ENCODE measurements at regions not wholly inside any gene's neighbourhood (a gene's known extent, or its start where the extent isn't known, plus 50 kb on each side); places are given as distances from the start of the nearest gene placed in this dataset.
"Not testable (repeated sequence)": the region's sequence is repeated elsewhere in the genome, so short reads cannot be mapped to it uniquely, and the experiment has no call there.

DNA sequence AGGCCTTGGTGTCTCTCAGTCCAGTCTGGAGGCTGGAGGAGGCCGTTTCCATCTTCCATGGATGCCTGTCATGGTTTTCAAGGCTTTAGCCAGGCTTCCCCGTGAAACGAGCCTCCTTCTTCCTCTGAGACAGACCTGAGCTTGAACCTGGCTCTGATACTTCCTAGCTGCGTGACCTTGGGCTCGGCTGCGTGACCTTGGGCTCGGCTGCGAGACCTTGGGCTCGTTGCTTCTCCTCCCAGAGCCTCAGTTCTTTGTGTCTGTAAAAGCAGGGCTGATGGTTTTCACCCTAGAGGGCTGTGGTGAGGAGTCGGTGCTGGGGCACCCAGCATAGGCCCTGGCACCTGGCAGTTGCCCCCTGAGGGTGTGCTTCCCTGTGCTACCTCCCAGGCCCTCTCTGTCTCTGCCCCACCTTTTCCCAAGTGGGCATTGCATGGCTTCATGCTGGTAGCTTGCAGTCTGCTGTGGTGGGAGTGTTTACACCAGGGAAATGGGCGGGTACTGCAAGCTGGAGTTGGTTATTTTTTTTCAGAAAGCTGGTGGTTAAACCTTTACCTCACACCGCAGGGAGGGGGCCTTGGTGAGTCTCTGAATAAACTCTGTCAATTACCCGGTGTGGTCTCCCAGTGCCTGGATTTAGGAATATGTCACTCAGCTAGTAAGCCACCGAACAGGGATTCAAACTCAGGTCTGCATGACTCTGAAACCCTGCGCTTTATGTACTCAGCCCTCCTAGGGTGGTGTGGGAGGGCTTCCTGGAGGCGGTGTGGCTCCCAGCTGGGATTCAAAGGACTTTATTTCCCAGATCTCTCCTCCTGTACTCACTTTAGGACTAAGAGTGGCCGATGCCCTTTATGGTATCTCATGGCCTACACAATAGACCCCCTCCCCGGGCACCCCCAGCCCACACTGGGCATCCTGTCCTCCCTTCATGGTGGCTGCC is 129.0 kb upstream of the CIBAR2 start:
- Mint-ChIP-seq H3K9me3 (no peaks in the 10 kb centered on the region), H3K36me3 (ENCODE audit: low read depth) (no peaks in the 10 kb centered on the region), H3K4me3 (no peak overlapping the region), H3K27ac (no peak overlapping the region), H3K27me3 (peaks cover 12% of the 10 kb centered on the region), H3K4me1 (ENCODE audit: low read depth) (peaks cover 9% of the 10 kb centered on the region)

GRCh38 chr16:85242140-85242539 is 129.9 kb upstream of the CIBAR2 start:
- peaks cover 9% of the 10 kb centered on the region for H3K27me3 Mint-ChIP-seq
- no peak overlapping the region for H3K4me3 Mint-ChIP-seq
- no peaks in the 10 kb centered on the region for H3K9me3 Mint-ChIP-seq
- no peak overlapping the region for H3K27ac Mint-ChIP-seq
- no peaks in the 10 kb centered on the region for H3K36me3 Mint-ChIP-seq (ENCODE audit: low read depth)
- H3K4me1 Mint-ChIP-seq (ENCODE audit: low read depth) = peaks cover 3% of the 10 kb centered on the region

- Mint-ChIP-seq H3K27me3 (peaks cover 6% of the 10 kb centered on the region), H3K36me3 (ENCODE audit: low read depth) (no peaks in the 10 kb centered on the region), H3K27ac (no peak overlapping the region), H3K4me1 (ENCODE audit: low read depth) (peaks cover 3% of the 10 kb centered on the region), H3K4me3 (no peak overlapping the region), H3K9me3 (no peaks in the 10 kb centered on the region)
Observed at GRCh38 chr16:85243308-85243707, 131.0 kb upstream of the CIBAR2 start.

GRCh38 chr16:85244452-85244851 is 132.2 kb upstream of the CIBAR2 start:
- not testable (repeated sequence) for H3K36me3 Mint-ChIP-seq (ENCODE audit: low read depth); H3K27ac Mint-ChIP-seq; H3K9me3 Mint-ChIP-seq; H3K4me3 Mint-ChIP-seq; H3K4me1 Mint-ChIP-seq (ENCODE audit: low read depth); H3K27me3 Mint-ChIP-seq

DNA sequence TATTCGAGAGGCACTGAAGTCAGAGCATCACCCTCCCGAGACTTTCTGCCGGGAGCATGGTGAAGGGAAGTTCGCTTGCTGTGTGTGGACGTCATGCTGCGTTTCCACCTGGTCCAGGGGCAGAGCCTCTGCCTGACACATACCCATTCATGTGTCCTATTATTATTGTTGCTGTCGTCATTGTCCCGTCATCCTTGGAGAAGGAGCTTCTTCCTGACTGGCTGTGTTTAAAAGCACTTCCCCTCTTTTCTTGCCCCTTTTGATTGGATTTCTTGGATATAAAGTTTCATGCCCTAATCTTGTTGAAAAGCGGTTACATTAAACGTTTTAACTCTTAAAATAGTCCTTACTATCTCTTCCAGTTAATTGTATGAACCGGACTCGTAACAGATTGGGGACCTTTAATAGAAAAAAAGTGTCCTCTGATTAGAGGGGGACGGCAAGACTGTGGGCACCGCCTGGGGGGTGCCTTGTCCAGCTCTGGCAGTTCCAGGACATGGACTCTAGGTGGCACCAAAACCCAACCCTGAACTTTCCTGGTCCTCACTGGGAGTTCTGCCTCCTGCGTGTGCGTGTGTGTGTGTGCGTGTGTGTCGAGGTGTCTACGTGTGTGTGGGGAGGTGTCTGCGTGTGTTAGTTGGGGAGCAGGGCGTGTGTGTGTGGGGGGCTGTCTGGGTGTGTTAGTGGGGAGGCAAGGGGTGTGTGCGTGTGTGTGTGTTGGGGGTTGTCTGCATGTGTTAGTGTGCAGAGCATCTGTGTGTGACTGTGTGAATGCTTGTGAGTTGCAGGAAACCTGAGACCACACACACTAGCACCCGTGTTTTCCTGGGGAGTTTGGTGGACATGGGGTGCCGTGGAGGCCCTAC is 133.3 kb upstream of the CIBAR2 start:
- no peak overlapping the region for H3K4me3 Mint-ChIP-seq
- no peaks in the 10 kb centered on the region for H3K36me3 Mint-ChIP-seq (ENCODE audit: low read depth)
- H3K27ac Mint-ChIP-seq = no peak overlapping the region
- peaks cover 6% of the 10 kb centered on the region for H3K27me3 Mint-ChIP-seq
- peaks cover 3% of the 10 kb centered on the region for H3K4me1 Mint-ChIP-seq (ENCODE audit: low read depth)
- H3K9me3 Mint-ChIP-seq = no peaks in the 10 kb centered on the region

GRCh38 chr16:85246473-85246872 is 134.2 kb upstream of the CIBAR2 start:
- H3K9me3 Mint-ChIP-seq = no peaks in the 10 kb centered on the region
- peaks cover 6% of the 10 kb centered on the region for H3K27me3 Mint-ChIP-seq
- no peaks in the 10 kb centered on the region for H3K36me3 Mint-ChIP-seq (ENCODE audit: low read depth)
- peaks cover 3% of the 10 kb centered on the region for H3K4me1 Mint-ChIP-seq (ENCODE audit: low read depth)
- no peak overlapping the region for H3K4me3 Mint-ChIP-seq
- no peak overlapping the region for H3K27ac Mint-ChIP-seq

DNA sequence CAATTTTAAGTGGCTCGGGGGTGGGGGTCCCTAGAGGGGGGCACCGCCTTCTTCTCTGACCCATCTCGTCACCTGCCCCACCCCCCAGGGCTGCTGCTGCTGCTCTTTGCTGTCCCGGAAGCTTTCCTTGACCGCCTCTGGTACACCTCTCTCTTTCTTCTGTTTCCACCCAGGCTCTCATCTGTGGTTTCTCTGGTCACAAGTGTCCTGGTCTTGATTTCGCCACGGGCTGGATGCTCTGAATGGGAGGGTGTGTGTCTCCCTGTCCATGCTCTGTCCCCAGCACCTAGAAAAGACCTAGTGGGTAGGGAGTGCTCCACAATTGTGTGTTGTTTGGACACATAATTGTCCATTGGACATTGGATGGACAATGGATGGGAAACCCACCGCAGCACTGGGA is 134.7 kb upstream of the CIBAR2 start:
- Mint-ChIP-seq H3K4me3 (no peak overlapping the region), H3K27me3 (peaks cover 6% of the 10 kb centered on the region), H3K27ac (no peak overlapping the region), H3K36me3 (ENCODE audit: low read depth) (no peaks in the 10 kb centered on the region), H3K4me1 (ENCODE audit: low read depth) (peaks cover 3% of the 10 kb centered on the region), H3K9me3 (no peaks in the 10 kb centered on the region)

DNA sequence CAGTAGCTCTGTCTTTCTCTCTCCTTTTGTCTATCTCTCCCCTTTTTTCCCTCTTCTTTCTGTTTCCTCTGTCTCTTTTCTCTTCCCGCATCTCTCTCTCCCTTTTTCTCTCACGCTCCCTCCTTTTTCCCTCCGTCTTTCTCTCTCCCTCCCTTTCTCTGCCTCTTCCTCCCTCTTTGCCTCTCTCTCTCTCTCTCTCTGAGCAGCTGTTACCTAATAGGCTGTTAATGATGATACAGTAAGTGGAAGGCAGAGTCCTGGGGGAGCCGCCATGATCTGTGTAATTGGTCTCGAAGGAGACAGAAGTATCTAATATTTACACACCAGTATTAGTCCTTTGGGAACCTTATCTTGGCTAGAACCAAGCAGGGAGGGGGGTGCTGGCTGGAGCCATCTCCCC is 136.1 kb upstream of the CIBAR2 start:
- no peaks in the 10 kb centered on the region for H3K9me3 Mint-ChIP-seq
- no peak overlapping the region for H3K4me3 Mint-ChIP-seq
- peaks cover 6% of the 10 kb centered on the region for H3K27me3 Mint-ChIP-seq
- H3K4me1 Mint-ChIP-seq (ENCODE audit: low read depth) = peaks cover 3% of the 10 kb centered on the region
- H3K36me3 Mint-ChIP-seq (ENCODE audit: low read depth) = no peaks in the 10 kb centered on the region
- no peak overlapping the region for H3K27ac Mint-ChIP-seq

DNA sequence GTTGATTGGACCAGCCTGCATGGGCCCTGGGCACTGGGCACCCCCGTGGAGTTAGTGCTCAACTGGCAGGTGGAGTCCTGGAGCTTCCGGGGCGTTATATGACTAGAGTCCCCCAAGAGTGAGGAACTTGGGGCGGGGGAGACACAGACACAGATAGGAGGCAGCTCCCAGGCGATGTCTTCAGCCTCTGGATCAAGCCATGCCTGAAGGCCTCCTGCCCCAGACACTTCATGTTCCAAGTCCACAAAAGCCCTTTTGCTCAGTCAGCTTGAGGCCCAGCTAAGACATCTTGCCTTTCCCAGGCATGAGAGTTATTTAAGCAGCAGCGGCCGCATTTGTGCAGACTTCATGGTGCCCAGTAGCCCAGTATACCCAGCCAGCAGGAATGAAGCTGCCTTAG is 136.6 kb upstream of the CIBAR2 start:
- Mint-ChIP-seq H3K4me1 (ENCODE audit: low read depth) (peaks cover 3% of the 10 kb centered on the region), H3K4me3 (no peak overlapping the region), H3K36me3 (ENCODE audit: low read depth) (no peaks in the 10 kb centered on the region), H3K27me3 (peaks cover 6% of the 10 kb centered on the region), H3K27ac (no peak overlapping the region), H3K9me3 (no peaks in the 10 kb centered on the region)

DNA sequence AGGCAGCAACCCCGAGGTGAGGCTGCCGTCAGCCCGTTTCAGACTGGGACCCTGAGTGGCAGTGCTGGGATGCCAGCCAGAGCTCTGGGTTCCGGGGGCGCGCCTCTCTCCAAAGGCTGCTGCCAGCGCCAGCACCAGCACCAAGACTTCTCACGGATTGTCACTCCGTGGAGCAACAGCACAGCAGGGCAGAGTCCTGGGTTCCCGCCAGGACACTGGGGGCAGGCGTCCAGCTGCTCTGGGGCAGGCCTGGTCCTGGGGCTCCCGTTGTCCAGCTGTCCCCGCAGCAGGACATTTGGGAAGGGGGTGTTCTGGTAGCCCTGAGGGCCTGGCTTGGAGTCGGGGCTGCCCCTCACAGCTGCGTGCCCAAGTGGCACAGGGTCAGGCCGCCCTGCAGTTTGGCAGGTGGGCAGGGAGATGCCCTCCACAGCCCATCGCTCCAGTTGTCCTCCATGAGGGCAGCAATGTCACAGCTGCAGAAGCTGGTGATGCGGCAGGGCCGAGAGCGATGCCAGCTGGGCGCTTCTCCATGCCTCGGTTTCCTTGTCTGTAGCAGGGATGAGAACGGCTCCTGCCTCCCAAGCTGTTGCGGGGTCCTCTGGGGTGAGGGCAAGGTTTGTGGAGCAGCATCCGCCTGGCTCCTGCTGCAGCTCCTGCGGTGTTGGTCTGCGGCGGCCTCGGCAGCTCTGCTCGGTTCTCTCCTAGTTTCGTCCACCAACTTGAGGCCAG is 137.3 kb upstream of the CIBAR2 start:
- H3K27me3 Mint-ChIP-seq = peaks cover 6% of the 10 kb centered on the region
- no peaks in the 10 kb centered on the region for H3K36me3 Mint-ChIP-seq (ENCODE audit: low read depth)
- no peak overlapping the region for H3K27ac Mint-ChIP-seq
- H3K4me3 Mint-ChIP-seq = no peak overlapping the region
- no peaks in the 10 kb centered on the region for H3K9me3 Mint-ChIP-seq
- peaks cover 3% of the 10 kb centered on the region for H3K4me1 Mint-ChIP-seq (ENCODE audit: low read depth)

- Mint-ChIP-seq H3K9me3 (no peaks in the 10 kb centered on the region), H3K4me3 (no peak overlapping the region), H3K27me3 (peaks cover 6% of the 10 kb centered on the region), H3K4me1 (ENCODE audit: low read depth) (peaks cover 3% of the 10 kb centered on the region), H3K36me3 (ENCODE audit: low read depth) (no peaks in the 10 kb centered on the region), H3K27ac (no peak overlapping the region)
Observed at GRCh38 chr16:85250147-85250463, 137.8 kb upstream of the CIBAR2 start.

DNA sequence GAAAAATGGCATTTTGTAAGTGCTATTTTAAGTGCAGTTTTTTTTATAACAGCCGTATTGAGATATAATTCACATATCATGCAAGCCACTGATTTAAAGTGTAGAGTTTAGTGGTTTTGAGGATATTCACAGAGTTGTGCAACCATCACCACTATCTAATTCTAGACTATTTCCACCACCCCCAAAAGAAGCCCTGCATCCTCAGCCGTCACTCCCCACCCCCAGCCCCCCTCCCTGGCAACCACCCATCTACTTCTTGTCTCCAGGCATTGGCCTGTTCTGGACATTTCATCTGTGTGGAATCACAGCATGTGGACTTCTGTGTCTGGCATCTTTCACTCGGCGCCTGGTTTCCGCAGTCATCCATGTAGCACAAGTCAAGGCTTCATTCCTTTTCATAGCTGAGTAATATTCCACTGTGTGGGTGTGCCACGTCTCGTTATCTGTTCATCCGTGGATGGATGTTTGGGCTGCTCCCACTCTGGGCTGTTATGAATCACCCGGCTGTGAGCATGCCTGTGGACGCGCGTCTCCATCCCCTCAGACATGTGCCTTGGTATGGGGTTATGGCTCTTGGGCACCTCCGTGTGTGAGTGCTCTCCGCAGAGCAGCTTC is 138.4 kb upstream of the CIBAR2 start:
- no peaks in the 10 kb centered on the region for H3K36me3 Mint-ChIP-seq (ENCODE audit: low read depth)
- peaks cover 1% of the 10 kb centered on the region for H3K4me1 Mint-ChIP-seq (ENCODE audit: low read depth)
- H3K9me3 Mint-ChIP-seq = no peaks in the 10 kb centered on the region
- H3K4me3 Mint-ChIP-seq = no peak overlapping the region
- H3K27ac Mint-ChIP-seq = no peak overlapping the region
- H3K27me3 Mint-ChIP-seq = peaks cover 3% of the 10 kb centered on the region

GRCh38 chr16:85251225-85251760 is 139.0 kb upstream of the CIBAR2 start:
- Mint-ChIP-seq H3K36me3 (ENCODE audit: low read depth) (no peaks in the 10 kb centered on the region), H3K27me3 (peaks cover 3% of the 10 kb centered on the region), H3K4me3 (no peak overlapping the region), H3K9me3 (no peaks in the 10 kb centered on the region), H3K4me1 (ENCODE audit: low read depth) (no peaks in the 10 kb centered on the region), H3K27ac (no peak overlapping the region)

GRCh38 chr16:85252014-85252413 is 139.7 kb upstream of the CIBAR2 start:
- Mint-ChIP-seq H3K4me3 (no peak overlapping the region), H3K4me1 (ENCODE audit: low read depth) (no peaks in the 10 kb centered on the region), H3K27ac (no peak overlapping the region)

More at GRCh38 chr16:85252014-85252413, 139.7 kb upstream of the CIBAR2 start:
- H3K9me3 Mint-ChIP-seq = no peaks in the 10 kb centered on the region
- H3K27me3 Mint-ChIP-seq = peaks cover 2% of the 10 kb centered on the region
- no peaks in the 10 kb centered on the region for H3K36me3 Mint-ChIP-seq (ENCODE audit: low read depth)

Measured in stimulated activated naive CD8-positive, alpha-beta T cell treated with anti-CD3 and anti-CD28 coated beads, Interleukin-15, Interleukin-2, amounts not matched to agents 100 ng/mL and 50 ng/mL, for 24 hours (primary cell).